ENCODE measurements at regions not wholly inside any gene's neighbourhood (a gene's known extent, or its start where the extent isn't known, plus 50 kb on each side); places are given as distances from the start of the nearest gene placed in this dataset.

DNA sequence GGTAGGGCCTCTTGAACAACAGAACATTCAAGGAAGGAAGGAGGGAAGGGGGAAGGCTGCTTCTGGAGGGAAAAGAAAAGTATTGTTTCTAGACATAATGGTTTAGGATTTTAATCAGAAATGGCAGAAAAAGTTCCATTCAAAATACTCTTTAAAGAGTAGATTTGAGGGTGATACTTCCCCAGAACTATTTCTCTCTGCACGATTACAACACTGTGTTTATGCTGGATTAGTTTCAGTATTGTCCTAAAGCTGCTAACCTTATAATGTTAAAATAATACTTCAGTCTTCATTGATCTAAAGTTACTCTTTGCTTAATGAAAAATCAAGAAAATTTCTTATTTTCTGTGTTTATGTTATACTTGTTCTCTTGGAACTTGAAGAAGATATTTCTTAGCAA lies 1026.3 kb upstream of the PABPC4L start:
- H3K4me1 ChIP-seq = no peaks in the 10 kb centered on the region
- no peak overlapping the region for H3K4me3 ChIP-seq
- H3K27me3 ChIP-seq (replicated peaks in 1 of 7) = no peaks in the 10 kb centered on the region
- TF ChIP-seq POLR2A (IDR thresholded peaks at IDR 0.05) (no peak), POLR2AphosphoS5 (IDR thresholded peaks at IDR 0.05) (no peak)
- TF ChIP-seq, protein P1, sequence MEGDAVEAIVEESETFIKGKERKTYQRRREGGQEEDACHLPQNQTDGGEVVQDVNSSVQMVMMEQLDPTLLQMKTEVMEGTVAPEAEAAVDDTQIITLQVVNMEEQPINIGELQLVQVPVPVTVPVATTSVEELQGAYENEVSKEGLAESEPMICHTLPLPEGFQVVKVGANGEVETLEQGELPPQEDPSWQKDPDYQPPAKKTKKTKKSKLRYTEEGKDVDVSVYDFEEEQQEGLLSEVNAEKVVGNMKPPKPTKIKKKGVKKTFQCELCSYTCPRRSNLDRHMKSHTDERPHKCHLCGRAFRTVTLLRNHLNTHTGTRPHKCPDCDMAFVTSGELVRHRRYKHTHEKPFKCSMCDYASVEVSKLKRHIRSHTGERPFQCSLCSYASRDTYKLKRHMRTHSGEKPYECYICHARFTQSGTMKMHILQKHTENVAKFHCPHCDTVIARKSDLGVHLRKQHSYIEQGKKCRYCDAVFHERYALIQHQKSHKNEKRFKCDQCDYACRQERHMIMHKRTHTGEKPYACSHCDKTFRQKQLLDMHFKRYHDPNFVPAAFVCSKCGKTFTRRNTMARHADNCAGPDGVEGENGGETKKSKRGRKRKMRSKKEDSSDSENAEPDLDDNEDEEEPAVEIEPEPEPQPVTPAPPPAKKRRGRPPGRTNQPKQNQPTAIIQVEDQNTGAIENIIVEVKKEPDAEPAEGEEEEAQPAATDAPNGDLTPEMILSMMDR (IDR thresholded peaks at IDR 0.05 in 8 of 11, conservative IDR thresholded peaks at IDR 0.05 in 3 of 11) = no peak
- H3K27ac ChIP-seq = no peak overlapping the region
- no peak for DNase-seq
- intact Hi-C loops (cut with DNase I; ENCODE audit: low total_unique reads) = no loop called here
- 69 to 93% (median 78%) methylated on average over 1 of the region's 1 CpG for WGBS, 5 donors
- no peaks in the 10 kb centered on the region for H3K36me3 ChIP-seq
- H3K9me3 ChIP-seq = peaks cover 0 to 12% (median 0%) of the 10 kb centered on the region in 8 donors

DNA sequence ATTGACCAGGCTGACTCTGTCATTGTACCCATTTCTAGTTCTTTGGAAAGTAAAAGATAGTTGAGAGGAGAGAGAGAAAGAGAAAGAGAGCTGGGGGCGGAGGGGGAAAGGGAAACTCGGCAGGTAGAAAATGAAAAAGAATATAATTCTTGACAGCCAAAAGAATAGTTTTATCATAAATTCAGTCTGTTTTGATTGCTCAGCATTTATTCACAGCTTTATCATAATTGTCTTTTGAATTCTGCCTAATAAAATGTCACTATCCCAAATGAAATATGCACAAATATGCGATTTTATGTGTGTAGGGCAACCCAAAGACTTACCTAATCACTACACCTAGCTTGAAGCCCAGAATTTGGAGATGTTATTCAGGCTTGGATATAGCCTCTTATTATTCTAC lies 1024.0 kb upstream of the PABPC4L start:
- Histone ChIP-seq H3K27ac (no peak overlapping the region), H3K9me3 (peaks cover 0 to 12% (median 0%) of the 10 kb centered on the region in 8 donors), H3K36me3 (no peaks in the 10 kb centered on the region), H3K4me3 (no peak overlapping the region), H3K4me1 (no peaks in the 10 kb centered on the region), H3K27me3 (replicated peaks in 1 of 7) (no peaks in the 10 kb centered on the region)
- TF ChIP-seq POLR2AphosphoS5 (IDR thresholded peaks at IDR 0.05) (no peak), POLR2A (IDR thresholded peaks at IDR 0.05) (no peak)
- TF ChIP-seq, protein P1 (IDR thresholded peaks at IDR 0.05 in 8 of 11, conservative IDR thresholded peaks at IDR 0.05 in 3 of 11) = no peak
- WGBS, 5 donors = 66 to 85% (median 71%) methylated on average over 3 of the region's 3 CpGs
- intact Hi-C loops (cut with DNase I; ENCODE audit: low total_unique reads) = no loop called here
- no peak for DNase-seq

DNA sequence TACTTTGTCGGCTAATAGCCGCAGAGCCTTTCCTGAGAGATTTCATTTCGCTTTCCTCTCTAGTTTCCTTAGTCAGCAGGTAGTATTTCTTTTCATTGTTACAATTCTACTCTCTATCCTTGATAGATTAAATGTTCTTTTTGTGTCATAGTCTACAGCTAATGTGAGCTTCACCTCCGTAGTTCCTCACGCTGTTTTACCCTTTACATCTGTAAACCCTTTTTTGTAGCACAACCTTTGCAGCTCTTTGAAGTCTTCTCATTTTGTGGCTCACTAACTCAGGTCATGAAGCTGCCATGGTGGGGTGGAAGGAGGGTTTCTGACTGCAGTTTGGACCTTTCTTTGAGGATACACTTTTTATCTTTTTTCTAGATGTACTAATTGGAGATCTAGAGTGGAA lies 1008.8 kb upstream of the PABPC4L start:
- no peak overlapping the region for H3K4me3 ChIP-seq
- no peaks in the 10 kb centered on the region for H3K27me3 ChIP-seq (replicated peaks in 1 of 7)
- H3K9me3 ChIP-seq = no peaks in the 10 kb centered on the region
- intact Hi-C loops (cut with DNase I; ENCODE audit: low total_unique reads) = no loop called here
- TF ChIP-seq POLR2A (IDR thresholded peaks at IDR 0.05) (no peak), POLR2AphosphoS5 (IDR thresholded peaks at IDR 0.05) (no peak)
- TF ChIP-seq, protein P1 (IDR thresholded peaks at IDR 0.05 in 8 of 11, conservative IDR thresholded peaks at IDR 0.05 in 3 of 11) = no peak
- H3K4me1 ChIP-seq = no peaks in the 10 kb centered on the region
- H3K36me3 ChIP-seq = no peaks in the 10 kb centered on the region
- no peak overlapping the region for H3K27ac ChIP-seq
- DNase-seq = no peak
- WGBS, 5 donors = 81 to 90% (median 86%) methylated on average over 5 of the region's 5 CpGs

DNA sequence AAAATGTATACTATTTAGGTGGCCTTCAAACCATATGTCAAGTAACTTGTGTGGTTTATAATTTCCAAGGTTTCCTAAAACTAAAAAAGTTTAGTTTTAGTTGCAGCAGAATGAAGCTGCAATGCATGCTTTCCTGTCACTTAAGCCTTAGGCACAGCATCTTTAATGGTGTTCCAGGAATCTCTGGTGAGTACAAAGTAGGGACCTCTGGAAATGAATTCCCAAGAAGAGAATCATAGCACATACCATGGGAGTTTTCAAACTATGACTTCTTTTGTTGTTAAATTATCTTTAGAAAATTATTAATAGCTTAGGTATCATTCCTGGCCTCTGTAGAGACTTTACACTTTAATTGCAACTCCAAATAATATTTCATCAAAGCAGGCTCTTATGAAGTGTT lies 1005.9 kb upstream of the PABPC4L start:
- no peak for DNase-seq
- TF ChIP-seq, protein P1 (IDR thresholded peaks at IDR 0.05 in 8 of 11, conservative IDR thresholded peaks at IDR 0.05 in 3 of 11) = no peak
- TF ChIP-seq POLR2A (IDR thresholded peaks at IDR 0.05) (no peak), POLR2AphosphoS5 (IDR thresholded peaks at IDR 0.05) (no peak)
- H3K4me3 ChIP-seq = no peak overlapping the region
- peaks cover 0 to 5% (median 0%) of the 10 kb centered on the region in 8 donors for H3K9me3 ChIP-seq
- no peaks in the 10 kb centered on the region for H3K4me1 ChIP-seq
- H3K27ac ChIP-seq = no peak overlapping the region
- no peaks in the 10 kb centered on the region for H3K36me3 ChIP-seq
- intact Hi-C loops (cut with DNase I; ENCODE audit: low total_unique reads) = no loop called here
- H3K27me3 ChIP-seq (replicated peaks in 1 of 7) = no peaks in the 10 kb centered on the region
